Fibroblast of lung (primary cell): ENCODE measurements at regions not wholly inside any gene's neighbourhood (a gene's known extent, or its start where the extent isn't known, plus 50 kb on each side); places are given as distances from the start of the nearest gene placed in this dataset.

Source experiments
- EZH2 ChIP-seq: IDR thresholded peaks from 2 replicates; pipeline ENCODE4 v1.5.1; 2012; ENCODE audit warnings: low read length, control low read depth, mild to moderate bottlenecking; ENCODE audit errors: missing control alignments
- TF ChIP-seq, protein P1 (sequence below), 2 donors: IDR thresholded peaks in 1 of 2; conservative IDR thresholded peaks in 1 of 2; 1 replicate in 1 of 2; 2 replicates in 1 of 2; pipeline ENCODE4 v1.5.1; 2011 to 2012; ENCODE audit warnings: low read length in 2 of 2, control low read depth in 1 of 2, inconsistent platforms in 1 of 2, low read depth in 1 of 2, mild to moderate bottlenecking in 1 of 2

DNA sequence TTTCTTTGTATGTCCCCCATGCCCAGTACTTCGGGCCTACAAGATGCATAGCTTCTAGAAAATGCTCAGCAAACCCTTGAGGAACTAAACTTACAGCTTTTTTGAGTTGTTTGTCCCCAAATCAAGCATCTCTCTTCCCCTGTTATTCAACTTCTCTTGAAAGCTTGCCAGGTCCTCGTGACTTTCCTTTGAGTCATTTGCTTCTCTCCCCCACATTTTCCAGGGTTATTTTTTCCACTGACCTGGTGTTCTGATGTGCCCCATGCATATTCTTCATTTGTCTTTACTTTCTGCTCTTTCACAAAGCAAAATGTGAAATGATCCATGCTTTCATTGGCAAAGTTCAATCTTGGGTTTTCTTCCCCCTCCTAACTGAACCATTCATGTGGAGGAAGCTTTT is 204.8 kb downstream of the TFAP2A start:
- TF ChIP-seq, protein P1, sequence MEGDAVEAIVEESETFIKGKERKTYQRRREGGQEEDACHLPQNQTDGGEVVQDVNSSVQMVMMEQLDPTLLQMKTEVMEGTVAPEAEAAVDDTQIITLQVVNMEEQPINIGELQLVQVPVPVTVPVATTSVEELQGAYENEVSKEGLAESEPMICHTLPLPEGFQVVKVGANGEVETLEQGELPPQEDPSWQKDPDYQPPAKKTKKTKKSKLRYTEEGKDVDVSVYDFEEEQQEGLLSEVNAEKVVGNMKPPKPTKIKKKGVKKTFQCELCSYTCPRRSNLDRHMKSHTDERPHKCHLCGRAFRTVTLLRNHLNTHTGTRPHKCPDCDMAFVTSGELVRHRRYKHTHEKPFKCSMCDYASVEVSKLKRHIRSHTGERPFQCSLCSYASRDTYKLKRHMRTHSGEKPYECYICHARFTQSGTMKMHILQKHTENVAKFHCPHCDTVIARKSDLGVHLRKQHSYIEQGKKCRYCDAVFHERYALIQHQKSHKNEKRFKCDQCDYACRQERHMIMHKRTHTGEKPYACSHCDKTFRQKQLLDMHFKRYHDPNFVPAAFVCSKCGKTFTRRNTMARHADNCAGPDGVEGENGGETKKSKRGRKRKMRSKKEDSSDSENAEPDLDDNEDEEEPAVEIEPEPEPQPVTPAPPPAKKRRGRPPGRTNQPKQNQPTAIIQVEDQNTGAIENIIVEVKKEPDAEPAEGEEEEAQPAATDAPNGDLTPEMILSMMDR (conservative IDR thresholded peaks at IDR 0.05 in 1 of 2, IDR thresholded peaks at IDR 0.05 in 1 of 2; ENCODE audit: low read depth in 1 of 2, low read length in 2 of 2): no peak
- no peak for TF ChIP-seq EZH2
